Peyer's patch (tissue), 4 donors: ENCODE measurements at regions not wholly inside any gene's neighbourhood (a gene's known extent, or its start where the extent isn't known, plus 50 kb on each side); places are given as distances from the start of the nearest gene placed in this dataset.

Experiments used
- CTCF ChIP-seq, 6 experiments: fragments of 450-650 bp in 4 of 6; fragments of 200-600 bp in 2 of 6; sonication (generic) in 1 of 6; IDR thresholded peaks; one replicate each; pipeline ENCODE4 v1.5.1; 2017 to 2019; ENCODE audit warnings: antibody characterized with exemption in 6 of 6, mild to moderate bottlenecking in 3 of 6, moderate library complexity in 1 of 6
- POLR2A ChIP-seq, 2 donors: fragments of 450-650 bp; IDR thresholded peaks; one replicate each; pipeline ENCODE4 v1.5.1; 2017; ENCODE audit warnings: antibody characterized with exemption in 2 of 2, mild to moderate bottlenecking in 2 of 2, moderate library complexity in 2 of 2

DNA sequence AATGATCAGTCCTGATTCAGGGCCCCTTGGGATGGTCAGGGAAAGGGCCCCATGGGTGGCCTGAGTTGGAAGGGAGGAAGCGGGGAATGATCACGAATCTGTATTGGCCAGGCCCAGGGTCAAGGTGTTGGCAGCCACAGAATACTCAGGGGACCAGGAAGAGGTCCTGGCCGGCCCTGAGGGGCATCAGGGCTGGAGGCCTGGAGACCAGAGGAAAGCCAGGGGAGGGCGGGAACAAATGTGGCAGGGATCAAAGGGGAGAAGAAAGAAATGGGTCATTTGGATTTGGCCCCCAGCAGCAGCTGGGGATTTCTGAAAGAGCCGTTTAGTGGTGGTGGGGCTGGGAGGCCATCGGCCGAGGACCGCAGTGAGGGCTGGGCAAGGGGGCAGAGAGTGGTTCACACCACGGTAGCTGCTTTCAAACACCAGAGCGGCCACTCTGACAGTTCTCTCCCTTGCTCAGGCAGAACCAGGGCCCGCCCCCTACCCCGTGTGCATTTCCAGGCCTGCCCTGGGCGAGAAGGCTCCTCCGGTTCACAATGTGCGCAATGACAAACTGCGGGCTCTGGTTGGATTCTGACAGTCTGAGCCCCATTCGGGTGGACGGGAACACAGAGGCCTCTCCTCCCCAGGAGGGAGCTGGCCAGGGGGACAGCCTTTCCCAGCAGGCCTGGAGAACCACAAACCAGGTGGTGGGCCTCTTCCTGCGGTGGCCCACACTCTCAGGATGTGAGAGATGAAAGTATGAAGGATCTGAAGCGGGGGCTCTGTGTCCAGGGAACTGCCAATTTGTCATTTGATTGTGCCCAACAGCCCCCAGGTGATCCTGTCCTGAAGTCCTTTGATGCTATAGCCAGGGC is 220.3 kb upstream of the IER5L start:
- no peak for TF ChIP-seq CTCF (IDR thresholded peaks at IDR 0.05)
- TF ChIP-seq POLR2A (IDR thresholded peaks at IDR 0.05) = no peak
